ENCODE measurements at regions not wholly inside any gene's neighbourhood (a gene's known extent, or its start where the extent isn't known, plus 50 kb on each side); places are given as distances from the start of the nearest gene placed in this dataset.

DNA sequence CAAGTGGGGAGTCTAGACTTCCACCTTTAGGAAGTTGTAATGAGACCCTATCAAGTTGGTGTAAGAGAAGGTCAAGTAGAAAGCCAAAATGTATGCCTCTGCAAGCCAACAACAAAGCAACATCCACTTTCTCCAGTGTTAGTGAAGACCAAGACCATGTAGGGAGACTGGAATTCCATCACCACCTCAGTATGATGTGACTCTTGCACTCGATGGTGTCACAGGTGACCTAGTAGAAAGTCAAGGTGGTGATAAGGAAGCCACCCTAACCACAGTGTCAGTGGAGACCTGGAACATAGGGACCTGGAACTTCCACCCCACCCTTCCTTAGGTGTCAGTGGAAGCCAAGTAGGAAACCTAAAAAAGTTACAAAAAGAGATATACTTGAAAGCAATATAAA lies 278.1 kb upstream of the KCNMB2 start:
- no peak for DNase-seq

DNA sequence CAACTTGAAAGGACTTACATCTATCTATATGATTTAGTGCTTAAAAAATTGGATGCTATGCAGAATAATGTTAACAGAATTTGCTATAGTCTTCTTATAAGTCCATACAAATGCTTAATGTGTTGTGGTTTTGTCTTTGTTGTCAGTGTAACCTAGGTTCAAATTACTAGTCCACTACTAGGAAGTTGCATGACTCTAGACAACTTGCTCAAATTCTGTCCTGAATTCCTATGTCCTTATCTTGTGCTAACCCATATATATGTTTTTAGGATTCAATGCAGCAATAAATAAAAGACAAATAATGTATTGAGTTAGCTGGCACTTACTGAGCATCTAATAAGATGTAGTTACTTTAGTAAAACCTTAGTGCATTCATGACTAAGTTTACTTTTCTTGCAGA lies 276.5 kb upstream of the KCNMB2 start:
- DNase-seq: no peak

DNA sequence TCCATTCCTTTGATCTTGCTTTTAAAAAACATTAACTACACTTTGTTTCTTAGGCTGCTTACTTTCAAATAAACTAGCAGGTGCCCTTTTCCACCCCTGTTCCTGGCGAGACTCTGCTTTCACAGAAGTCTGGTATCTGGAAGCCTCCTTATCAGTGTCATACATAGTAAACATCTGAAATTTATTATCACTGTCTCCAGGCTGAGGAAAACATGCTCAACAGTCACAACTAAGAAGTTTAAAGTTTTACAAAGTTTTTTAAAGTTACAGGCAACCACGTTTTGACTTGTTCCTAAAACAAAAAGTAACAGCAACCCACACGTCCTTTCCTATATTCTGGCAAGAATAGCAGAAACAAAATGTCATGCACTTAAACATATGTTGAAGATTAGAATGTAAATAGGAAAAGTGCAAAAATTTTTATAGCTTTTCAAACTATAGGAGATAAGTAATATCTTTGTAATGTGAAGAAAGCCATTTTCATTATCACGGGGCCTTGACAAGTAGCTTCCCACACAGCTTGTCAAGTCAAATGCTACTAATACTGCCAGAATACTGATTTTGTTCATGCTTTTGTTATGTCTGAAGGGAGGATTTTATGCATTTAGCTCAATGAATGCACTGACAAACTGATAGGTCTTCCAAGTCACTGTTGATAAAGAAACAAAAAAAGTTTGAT lies 275.2 kb upstream of the KCNMB2 start:
- DNase-seq: no peak

DNA sequence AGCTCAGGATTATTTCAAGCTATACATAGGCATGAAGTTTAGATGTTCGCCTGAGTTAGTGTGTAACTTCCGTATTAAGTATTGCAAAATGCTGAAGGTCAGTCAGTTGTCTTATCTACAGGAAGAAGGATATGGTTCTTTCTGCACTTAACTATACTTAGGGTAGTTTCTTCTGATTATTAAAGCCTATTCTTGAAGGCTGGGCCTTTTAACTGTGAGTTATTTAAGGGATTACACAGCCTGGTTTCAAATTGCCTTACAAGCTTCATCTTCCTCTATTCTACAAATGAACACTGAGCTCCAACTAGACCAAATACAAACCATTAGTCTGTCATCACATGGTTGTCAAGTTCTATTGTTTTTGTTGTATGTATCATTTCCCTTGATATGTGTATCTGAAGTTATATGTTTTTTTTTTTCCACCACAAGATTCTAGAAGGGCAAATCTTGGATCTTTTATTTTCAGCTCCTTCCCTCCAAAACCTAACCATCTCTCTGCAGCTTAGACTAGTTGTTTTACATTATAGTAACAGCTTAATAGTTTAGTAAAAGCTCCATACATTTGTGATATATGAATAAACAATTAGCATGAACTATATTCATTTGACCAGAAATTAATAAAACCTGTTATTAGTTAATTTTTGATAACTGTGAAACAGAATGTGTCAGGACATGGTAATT lies 272.9 kb upstream of the KCNMB2 start:
- DNase-seq: no peak

DNA sequence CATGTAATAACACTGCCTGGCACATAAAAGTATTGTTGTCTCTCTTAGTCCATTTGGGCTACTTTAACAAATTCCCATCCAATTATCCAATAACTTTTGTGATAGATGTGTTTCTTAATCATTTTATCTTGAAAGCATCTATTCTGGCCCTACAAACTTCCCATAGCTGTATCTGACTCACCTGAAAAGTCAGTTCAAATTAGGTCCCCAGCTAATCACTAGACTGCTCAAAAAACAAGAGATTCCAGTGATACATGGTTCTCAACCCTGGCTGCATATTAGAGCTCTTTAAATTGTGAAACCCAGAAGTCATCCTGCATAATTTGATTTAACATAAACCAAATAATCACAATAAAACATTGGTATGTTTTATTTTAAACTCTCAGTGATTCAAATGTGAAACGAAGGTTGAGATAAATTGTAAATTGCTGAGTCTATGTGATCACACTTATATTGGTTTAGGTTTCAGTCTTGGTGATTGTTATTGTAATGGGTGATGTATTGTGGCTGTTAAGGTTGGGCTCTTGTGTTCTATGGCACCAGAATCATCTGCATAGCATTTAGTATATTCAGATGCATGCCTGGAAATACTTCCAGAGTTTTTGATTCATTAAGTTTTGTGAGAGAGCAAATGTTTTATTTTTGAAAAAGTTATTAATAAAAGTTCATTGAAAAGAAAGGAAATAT lies 268.9 kb upstream of the KCNMB2 start:
- no peak for DNase-seq

DNA sequence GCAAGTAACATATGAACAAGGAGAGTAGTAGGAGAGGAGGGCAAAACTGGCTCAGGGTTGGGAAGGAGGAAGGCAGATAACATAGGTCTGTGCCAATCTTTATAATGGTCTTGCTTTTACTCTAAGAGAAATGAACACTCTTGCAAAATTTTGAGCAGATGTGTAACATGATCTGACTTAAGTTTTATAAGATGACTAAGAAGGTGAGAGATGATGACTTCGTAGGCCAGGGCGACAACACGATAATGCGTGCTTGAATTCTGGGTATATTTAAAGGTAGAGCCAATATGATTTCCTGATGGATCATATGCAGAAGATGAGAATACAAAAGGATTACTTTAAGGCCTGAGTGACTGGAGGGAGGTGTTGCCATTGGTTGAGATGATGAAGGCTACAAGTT lies 265.4 kb upstream of the KCNMB2 start:
- no peak for DNase-seq

DNA sequence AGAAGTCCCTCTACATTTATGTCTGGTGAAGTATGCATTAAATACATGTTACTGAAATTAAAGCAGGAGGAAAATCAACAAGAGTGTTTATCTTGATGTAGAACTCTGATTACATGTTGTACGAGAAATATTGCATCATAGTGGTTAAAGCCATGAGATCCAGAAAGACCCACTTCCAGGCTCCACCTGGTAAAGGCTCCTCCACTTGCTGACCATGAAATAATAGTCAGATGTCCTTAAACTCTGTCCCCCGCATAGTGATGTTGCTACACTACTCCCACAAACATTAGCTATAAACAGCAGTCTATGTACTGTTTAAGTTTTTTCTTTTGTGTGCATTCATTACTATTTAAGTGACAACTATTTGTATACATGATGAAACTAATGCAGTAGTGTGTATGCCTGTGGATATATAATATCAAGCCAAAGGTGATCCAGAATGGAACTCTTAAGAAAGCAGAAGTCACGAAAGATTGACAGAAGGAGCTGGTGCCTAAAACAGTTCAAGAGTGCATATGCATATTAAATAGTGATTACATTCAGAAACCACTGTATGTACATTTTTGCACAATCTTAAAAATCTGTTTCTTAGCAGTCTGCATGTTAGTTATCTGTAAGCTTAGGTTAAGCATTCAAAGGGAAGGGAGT lies 264.4 kb upstream of the KCNMB2 start:
- DNase-seq: no peak

DNA sequence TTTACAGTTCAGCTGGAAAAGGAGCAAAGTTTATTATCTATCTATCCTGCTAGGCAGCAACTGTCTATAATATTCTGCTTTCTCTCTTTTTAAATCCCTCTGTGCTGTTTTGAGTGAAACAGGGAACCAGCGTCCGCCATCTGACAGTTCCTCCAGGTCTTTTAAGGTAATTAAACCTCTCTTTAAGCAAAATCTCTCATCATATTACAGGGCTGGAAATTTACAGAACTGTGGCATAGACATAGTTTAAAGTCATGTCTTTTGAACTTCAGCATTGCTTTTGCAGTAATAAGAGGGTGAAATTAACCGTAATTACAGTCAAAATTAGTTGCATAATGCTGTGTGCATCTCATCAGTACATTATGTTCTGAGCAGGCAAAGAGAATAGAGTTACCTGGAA lies 263.4 kb upstream of the KCNMB2 start:
- DNase-seq: no peak

DNA sequence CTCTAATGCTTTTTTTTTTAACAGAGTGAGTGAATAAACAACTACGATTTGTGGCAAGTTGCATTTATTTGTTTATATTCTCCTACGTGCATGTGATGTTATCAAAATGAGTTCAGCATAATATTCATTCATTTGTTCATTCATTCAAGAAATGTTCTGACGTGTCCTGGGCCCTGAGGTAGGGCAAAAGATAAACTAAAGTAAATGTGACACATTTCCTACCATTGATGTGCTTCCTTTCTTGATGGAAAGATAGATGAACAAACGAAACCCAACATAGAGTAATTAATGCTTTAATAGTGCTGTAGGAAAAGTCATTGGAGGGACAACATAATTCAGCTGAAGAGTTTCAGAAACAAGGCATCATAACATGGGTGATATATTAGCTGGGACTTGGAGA lies 261.5 kb upstream of the KCNMB2 start:
- DNase-seq: no peak

DNA sequence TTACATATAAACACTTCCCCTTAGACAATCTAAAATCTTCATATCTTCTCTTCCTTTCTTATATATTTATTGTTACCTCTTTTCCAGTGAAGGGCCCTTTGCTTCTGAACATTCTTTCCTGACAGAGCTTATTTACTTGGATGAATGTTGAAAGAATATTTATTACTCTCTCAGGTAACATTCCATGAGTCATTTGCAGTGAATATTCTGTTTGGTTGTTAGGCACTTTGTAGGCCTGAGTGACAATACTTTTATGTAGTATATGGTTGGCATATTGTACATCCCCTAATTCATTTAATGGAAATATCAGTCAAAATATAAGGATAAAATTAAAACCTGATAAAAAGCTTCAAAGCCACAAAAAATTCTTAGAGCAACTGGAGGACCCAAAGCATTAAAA lies 260.9 kb upstream of the KCNMB2 start:
- DNase-seq: no peak

DNA sequence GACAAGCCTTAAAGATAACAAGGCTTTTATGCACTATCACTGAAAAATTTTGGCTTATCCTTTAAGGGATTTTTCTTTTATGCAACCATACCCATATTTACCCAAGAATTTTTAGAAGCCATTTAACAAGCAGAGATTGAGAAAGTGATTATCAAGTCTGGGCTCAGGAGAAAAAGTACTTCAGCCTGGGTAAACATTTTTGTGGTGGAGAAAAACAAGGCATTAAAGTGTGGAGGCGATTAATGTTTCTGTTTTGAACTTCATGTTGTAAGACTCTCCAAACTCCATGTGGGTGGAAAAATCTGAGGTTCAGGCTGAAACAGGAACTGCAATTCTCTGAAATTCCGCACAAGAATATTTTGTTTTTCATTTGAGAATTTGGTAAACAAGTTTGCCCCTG lies 260.4 kb upstream of the KCNMB2 start:
- no peak for DNase-seq

DNA sequence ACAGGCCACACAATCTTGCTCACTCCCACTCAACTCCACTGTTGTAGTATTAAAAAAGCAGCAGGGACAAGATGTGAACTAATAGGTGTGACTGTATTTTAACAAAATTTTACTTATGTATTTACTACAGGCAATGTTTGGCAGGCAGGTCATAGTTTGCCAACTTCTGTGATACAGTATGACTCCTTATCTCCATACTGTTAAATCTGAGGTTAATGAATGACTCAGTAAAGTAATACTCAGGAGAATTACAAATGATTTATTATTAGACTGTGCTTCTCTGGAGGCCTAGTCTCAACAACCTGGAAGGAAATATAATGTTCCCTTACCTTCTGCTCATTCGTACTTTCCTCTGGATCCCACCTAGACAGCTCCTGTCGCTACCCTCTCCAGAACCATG lies 258.6 kb upstream of the KCNMB2 start:
- DNase-seq: no peak

DNA sequence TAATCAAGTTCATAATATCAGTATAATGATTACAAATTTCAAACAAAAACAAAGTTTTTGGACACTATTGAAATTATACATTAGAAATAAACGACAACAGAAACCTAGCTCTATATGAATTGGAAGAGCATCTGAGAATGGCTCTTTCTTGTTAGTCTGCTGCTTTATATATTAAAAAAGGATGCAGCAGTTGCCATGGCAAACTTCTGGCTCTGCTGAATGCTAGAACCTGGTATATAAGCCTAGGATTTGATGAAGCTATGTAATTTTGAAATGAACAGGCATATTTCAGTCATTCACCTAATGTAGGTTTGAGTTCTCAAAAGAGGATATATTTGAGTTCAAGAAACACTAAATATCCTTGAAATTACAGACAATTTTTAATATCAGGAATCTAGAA lies 252.7 kb upstream of the KCNMB2 start:
- DNase-seq: no peak

DNA sequence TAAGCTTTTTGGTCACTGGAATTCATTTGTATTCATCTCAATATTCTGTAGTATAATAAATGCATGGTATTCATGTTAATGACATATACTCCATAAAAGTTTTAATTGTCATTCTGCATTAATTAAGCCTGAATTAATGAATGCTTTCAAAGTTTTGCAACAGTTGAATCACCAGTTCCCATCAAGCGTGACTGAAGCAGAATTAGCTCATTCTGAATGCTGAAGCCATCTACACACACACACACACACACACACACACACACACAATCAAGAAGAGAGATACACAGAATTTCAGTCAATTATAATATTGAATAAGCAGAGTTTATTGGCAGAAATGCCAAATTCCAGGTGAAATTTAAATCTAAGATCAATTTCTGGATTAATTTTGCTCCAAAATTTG lies 252.1 kb upstream of the KCNMB2 start:
- no peak for DNase-seq

DNA sequence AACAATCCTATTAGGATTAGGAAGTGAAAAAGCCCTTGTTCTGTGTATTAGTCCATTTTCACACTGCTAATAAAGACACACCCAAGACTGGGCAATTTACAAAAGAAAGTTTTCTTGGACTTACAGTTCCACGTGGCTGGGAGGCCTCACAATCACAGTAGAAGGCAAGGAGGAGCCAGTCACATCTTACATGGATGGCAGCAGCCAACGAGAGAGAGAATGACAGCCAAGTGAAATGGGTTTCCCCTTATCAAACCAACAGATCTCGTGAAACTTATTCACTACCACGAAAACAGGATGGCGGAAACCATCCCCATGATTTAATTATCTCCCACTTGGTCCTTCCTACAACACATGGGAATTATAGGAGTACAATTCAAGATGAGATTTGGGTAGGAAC lies 248.2 kb upstream of the KCNMB2 start:
- no peak for DNase-seq

DNA sequence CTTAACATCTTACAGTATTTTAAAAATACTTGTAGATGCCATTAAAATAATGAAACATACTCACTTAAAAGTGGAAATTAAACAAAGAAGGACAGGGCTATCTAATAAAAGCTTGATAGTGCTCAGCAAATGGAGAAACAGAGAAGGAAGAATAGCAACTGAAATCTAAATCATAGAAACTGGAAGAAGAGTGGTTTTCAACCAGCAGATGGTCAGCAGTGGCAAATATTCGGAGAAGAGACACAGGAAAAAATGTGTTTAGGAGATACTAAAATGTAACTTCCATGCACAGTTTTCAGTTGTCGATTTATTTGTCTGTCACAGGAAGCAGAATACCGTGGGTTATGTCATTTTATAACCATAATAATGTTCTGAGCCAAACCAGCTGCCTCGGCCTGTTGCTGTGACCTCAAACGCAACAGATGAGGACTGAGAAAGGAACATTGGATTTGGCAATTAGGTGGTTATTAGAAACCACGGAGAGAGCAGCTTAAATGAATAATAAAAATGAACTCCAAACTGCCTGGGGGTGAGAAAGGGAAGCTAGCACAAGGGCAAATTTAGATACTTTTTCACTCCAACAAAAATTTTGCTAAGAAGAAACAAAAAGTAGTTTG lies 246.6 kb upstream of the KCNMB2 start:
- peak; percentile 61 for DNase-seq

DNA sequence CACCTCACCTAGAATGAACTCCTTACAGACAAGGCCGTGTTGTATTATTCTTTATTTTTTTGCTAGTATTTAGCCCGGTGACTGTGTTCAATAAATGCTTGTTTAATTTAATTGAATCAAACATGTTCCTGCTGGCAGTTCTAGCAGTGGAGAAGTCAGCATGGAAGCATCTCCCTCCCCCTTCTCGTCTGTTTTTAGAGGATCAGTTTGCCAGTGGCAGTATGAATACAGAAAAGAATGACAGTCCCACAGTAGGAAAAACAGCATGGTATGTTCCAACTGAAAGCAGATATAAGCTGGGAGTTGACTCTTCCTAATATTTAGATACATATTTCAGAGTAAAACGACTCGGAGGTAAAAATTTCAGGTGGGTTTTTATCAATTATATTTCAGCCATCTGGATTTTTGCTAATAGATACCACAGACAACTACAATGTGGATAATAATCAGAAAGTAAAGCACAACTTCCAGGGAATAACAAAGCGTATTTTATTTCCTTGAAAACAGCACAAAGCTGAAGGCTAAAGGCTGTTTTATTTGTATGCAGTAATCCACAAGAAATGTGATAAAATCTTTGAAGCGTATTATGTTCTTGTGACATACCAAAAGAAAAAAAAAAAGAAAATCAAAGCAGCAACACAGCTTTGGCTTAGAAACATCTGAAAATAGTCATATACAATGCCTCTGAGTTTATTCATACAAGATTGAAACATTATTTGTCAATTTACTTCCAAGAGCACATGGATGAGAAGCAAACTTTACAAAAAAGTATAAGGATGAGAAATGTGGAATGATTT lies 244.5 kb upstream of the KCNMB2 start:
- DNase-seq: no peak

DNA sequence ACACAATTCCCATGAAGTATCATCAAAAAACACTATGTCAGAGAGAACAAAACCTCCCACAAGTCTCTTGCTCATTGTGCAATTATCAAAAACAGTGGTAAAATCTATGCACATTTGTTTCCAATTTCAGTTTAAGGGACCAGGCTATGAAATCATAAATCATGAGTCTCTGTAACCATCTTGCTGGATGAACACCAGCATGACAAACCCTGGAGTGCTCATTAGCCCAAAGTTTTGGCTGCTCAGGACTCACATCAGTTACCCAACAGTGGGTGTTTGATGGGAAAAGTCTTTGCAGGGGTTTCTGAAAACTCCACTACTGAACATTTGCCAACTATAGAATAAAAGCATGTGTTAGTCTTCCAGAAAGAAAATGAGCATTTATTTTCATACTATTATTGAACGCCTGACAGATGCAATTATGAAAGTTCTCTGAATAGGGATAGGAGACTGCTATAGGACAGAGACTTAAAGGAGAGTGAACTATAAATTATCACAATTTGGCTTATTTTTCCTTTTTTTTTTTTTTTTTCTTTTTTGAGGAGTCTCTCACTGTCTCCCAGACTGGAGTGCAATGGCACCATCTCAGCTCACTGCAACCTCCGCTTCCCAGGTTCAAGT lies 240.8 kb upstream of the KCNMB2 start:
- peak; percentile 41 for DNase-seq

DNA sequence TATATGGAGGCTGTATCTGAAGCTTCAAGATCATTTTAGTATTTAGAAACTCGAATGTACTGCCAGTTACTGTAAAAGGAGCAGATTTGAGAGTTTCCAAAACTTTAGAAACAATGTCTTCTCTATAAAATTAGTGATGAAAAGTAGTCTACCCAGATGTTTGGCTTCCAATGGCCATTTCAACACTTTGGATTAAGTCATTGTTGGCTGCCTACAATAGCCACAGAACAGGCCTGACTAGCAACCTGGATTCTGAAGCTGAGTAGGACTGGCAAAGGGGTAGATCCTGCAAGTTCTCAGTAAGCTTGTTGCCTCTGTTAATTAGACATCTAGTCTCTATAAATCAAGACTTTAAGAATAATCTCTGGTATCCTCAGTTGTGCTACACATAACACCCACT lies 239.0 kb upstream of the KCNMB2 start:
- DNase-seq: no peak

DNA sequence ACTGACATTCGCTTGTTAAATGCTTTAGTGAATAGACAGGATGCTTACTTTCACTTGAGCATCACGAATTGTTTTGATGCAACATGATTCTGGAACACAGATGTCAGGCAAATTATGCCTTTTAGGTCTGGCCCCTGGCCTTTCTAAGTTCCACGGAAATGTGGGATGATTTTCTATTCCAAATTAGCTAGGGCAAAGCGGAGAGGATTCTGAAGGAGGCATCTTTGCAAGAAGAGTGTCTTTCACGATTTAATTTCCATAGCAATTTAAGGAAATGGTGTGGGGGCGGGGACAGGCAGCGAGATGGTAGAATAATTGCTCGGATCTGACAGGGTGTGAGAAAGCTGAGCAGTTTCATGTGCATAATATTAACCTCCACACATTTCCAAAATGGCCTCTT lies 238.5 kb upstream of the KCNMB2 start:
- DNase-seq: no peak

DNA sequence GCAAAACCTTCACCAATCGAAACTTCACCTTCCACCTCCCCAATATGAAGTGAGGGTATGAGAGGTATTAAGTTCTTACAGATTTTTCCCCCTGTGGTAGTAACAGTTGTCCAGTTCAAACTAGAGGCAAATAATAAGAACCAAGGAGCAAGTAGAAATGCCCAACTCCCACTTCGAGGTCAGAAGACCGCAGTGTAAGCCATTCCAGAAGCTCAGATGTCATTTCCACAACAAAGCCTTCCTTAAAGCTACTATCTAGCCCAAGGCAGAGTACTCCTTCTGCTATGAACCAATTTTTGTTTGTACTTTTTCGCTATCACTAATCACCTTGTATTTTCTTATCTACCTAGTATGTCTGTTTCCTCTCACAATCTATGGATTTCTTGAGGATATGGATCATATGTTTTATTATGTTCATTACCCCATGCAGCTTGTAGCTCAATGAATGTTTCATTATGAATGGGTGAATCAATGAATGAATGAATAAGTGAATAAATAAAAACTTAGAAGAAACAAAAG lies 235.7 kb upstream of the KCNMB2 start:
- no peak for DNase-seq

Data from HCEC 1CT (cell line).